ENCODE measurements at regions not wholly inside any gene's neighbourhood (a gene's known extent, or its start where the extent isn't known, plus 50 kb on each side); places are given as distances from the start of the nearest gene placed in this dataset.
A peak's percentile ranks its signal among the peaks of the same experiment; 100 is the strongest.

GRCh38 chr5:82799361-82800077 is 277.7 kb downstream of the TMEM167A start:
- DNase-seq: no peak

DNA sequence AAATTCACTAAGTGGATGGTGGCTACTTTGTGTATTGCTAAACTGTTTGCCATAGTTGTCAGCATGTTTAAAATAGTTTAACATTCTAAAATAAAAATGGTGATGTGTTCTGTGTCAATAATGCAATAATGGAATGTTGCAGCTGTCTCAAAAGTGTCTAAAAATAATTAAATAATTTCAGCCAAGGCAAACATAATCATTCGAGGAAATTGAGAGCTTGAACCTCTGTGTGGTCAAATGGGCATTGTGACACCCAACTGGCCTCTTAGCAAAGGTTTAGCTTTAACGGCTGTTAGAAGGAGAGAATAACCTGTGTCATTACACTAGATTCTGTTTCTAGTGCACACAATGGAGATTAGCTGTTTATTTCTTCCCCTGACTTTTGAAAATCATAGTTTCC is 278.5 kb downstream of the TMEM167A start:
- DNase-seq: no peak

GRCh38 chr5:82796643-82797416 is 280.4 kb downstream of the TMEM167A start:
- DNase-seq: no peak

GRCh38 chr5:82794876-82795275 is 282.3 kb downstream of the TMEM167A start:
- DNase-seq: no peak

- DNase-seq: peak; percentile 5
These were observed 283.3 kb downstream of the TMEM167A start for GRCh38 chr5:82793808-82794419.

DNA sequence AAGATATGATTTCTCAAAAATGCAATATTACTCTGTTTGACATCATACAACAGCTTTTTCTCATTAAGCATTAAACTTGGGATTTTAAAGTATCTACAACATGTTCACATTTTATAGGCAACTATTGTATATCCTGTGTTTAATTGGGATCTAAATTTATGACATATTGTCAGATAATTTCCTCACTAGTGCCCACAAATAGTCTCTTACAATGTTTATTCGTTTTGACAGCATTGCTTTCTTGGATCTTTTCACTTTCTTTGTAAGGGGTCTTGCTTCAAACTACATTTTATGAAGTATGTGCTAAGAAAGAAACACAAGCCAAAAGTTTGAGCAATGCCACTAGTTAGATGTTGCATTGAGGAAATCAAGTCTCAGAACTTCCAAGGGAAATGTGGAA is 285.1 kb downstream of the TMEM167A start:
- DNase-seq: no peak

DNA sequence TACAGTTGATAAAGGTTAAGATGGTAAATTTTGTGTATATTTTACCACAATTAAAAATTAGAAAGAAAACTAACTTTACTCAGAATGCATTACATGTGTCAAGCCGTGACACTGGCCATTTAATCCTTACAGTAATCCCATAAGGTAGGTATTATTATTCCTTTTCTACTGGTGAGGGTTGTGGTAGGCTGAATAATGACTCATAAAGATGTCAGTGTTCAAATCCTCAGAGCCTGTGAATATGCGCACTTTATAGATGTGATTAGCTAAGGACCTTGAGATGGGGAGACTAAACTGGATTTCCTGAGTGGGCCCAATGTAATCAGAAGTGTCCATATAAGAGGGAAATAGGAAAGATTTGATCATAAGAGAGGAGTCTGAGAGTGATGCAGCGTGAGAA is 288.1 kb downstream of the TMEM167A start:
- DNase-seq: no peak

DNA sequence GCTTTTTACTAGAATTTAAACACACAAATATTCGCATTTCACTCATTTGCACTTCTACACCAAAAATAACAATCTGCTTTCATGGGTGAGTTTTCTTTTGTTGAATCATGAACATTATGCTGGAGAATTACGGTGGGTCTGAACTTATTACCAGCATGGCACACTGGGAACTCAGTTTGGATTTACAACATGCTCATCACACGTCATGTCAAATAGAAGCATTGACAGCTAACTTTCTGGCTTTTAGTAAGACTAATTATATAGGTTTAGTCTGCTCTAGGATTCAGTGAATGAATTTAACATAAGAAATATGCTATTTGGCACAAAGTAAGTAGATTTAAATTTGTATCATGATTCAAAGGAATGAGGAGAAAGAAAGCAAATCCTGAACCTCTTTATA is 290.4 kb downstream of the TMEM167A start:
- no peak for DNase-seq

- DNase-seq: no peak
These were observed 291.2 kb downstream of the TMEM167A start for GRCh38 chr5:82785882-82786509.

DNA sequence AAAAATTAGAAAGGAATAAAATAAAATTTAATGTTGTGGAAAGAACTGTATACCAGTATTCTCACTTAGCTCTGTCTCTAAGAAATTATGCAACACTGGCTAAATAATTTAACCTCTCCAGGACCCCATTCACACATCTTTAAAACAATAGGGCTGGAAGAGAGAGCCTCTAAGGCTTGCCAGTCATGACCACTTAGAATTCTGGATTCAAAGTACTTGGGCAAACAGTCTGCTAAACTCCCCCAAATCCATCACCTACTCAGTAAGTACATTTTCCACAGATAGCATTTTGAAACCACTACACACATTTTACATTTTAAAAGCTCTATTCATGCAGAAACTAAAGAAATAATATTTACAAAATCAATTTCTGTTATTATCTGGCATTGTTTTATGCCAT is 291.7 kb downstream of the TMEM167A start:
- no peak for DNase-seq

- DNase-seq: peak; percentile 3
These were observed 292.7 kb downstream of the TMEM167A start for GRCh38 chr5:82784521-82784920.

- DNase-seq: no peak
These were observed 300.1 kb downstream of the TMEM167A start for GRCh38 chr5:82777106-82777505.

GRCh38 chr5:82772281-82772680 is 304.9 kb downstream of the TMEM167A start:
- peak; percentile 32 for DNase-seq

DNA sequence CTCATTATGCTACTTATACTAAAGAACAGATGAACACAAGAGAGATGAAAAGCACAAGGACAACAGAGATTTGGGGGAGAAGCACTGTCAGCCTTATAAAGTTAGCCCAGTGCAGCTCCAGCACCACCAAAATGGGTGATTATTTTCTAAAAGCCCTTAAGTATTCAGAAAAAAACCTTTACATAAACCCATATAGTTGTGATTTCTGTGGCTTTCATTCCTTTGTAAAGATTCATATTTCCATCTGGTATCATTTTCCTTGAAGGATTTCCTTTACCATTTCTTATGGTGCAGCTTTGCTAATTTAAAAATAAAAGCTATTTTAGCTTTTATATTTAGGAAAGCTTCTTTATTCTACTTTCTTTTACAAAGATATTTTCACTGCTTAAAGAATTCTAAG is 311.0 kb downstream of the TMEM167A start:
- DNase-seq: no peak

GRCh38 chr5:82765765-82766164 is 311.4 kb downstream of the TMEM167A start:
- no peak for DNase-seq

GRCh38 chr5:82760856-82761255 is 316.3 kb downstream of the TMEM167A start:
- no peak for DNase-seq

- DNase-seq: no peak
These were observed 318.3 kb downstream of the TMEM167A start for GRCh38 chr5:82758881-82759280.

DNA sequence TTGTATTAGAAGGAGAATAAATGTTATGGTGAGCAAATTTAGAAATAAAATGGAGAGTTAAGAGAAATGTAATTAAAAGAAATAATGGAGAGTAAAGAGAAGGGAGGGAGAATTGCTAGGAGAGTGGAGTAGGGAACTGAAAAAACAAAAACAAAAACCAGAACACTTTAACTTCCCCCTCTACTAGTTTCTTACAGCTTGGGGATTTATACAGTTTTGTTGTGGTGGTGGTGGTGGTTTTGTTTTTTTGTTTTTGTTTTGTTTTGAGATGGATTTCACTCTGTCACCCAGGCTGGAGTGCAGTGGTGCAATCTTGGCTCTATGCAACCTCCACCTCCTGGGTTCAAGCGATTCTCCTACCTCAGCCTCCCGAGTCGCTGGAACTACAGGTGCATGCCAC is 322.4 kb downstream of the TMEM167A start:
- no peak for DNase-seq

- no peak for DNase-seq
These were observed 323.0 kb downstream of the TMEM167A start for GRCh38 chr5:82754036-82754746.

DNA sequence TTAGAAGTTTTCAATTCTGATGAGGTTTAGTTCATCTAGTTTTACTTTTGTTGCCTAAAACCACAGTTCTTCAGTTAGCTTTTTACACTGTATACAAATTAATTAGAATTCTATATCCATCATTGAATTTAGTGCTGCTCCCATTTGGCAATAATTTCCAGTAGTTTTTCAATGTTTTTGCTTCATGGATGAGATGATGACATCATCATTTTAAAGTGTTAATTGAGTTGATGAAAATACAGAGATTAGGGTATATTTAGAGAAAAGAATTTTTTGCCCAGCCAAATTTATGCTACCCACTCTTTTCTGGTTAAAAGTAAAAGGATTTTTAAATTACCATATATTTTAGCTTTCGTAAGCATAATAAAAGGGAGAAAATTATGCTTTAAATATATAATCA is 323.8 kb downstream of the TMEM167A start:
- DNase-seq: no peak

DNA sequence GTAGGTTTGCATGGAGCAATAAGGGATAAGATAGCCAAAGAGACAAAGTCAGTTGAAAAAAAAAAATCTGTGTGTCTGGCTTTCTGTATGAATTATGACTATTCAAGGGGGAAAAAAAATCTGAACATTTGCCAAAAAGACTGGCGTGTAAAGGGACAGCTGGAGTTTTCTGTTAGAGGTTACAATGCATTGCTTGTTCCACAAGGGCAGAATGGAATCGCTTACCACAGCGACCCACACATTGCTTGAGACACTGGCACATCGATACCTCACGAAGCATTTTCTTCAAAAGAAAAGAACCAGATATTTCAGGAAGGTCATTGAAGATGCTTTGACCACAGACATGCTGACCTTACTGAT is 327.8 kb downstream of the TMEM167A start:
- no peak for DNase-seq

DNA sequence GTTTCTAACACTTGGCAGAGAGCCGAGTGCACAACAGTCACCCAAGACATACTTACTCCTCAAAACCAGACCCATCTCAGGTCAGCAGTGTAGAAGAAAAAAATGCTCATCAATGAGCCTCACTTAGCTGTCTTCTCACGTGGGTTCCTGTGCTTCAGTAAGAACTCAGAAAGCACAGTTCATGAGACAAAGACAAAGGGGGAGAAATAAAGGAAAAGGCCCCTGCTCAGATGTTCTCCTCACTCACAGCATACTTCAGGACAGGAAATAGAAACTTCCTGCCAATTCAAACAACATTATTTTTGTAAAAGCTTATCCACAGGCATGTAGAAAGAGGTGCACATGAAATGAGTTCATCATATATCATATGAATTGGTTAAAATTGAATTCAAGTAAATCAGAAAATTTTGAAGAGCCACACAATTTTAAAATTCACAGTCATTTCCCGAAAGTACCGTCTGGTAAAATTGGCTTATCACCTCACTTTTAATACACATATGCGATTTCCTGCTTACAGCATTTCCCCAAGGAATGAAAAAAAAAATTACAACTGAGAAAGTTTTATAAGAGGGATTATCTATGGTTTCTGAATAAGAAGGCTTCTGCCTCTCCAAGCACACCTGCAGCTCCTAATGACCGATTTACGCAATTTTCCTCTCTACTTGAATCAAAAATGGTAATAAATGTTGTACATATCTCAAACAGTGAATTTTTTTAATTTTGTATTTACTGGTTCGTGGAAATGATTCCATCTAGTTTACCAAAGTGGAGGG is 328.3 kb downstream of the TMEM167A start:
- no peak for DNase-seq

Data from kidney glomerular epithelial cell (primary cell).